Trophoblast cell (in vitro differentiated cells and primary cell): ENCODE measurements at regions not wholly inside any gene's neighbourhood (a gene's known extent, or its start where the extent isn't known, plus 50 kb on each side); places are given as distances from the start of the nearest gene placed in this dataset.

Source experiments
- DNase-seq, 2 donors: peaks; one replicate each; pipeline ENCODE4 v3.0.0-alpha.2; 2016
- H2AFZ ChIP-seq: 2 replicates; pipeline ENCODE4 v1.6.1; 2013; ENCODE audit warnings: low read length, moderate library complexity, mild to moderate bottlenecking; ENCODE audit not compliant: insufficient read depth, poor library complexity
- H2AK5ac ChIP-seq: 2 replicates; pipeline ENCODE4 v1.6.1; 2013; ENCODE audit warnings: mild to moderate bottlenecking, low read length
- H2BK120ac ChIP-seq: 2 replicates; pipeline ENCODE4 v1.6.1; 2013; ENCODE audit warnings: low read length, mild to moderate bottlenecking, moderate library complexity; ENCODE audit not compliant: insufficient read depth, poor library complexity
- H2BK12ac ChIP-seq: 2 replicates; pipeline ENCODE4 v1.6.1; 2013; ENCODE audit warnings: mild to moderate bottlenecking, low read length, moderate library complexity
- H2BK5ac ChIP-seq: 2 replicates; pipeline ENCODE4 v1.6.1; 2013; ENCODE audit warnings: low read length, low read depth, moderate library complexity, mild to moderate bottlenecking; ENCODE audit not compliant: poor library complexity
- H3K14ac ChIP-seq: 2 replicates; pipeline ENCODE4 v1.6.1; 2013; ENCODE audit warnings: mild to moderate bottlenecking, low read length
- H3K18ac ChIP-seq: 2 replicates; pipeline ENCODE4 v1.6.1; 2013; ENCODE audit warnings: mild to moderate bottlenecking, low read length
- H3K23ac ChIP-seq: 2 replicates; pipeline ENCODE4 v1.6.1; 2013; ENCODE audit warnings: low read length
- H3K27ac ChIP-seq: 2 replicates; pipeline ENCODE4 v1.5.1; 2013; ENCODE audit warnings: low read depth, mild to moderate bottlenecking, inconsistent platforms, low read length, moderate library complexity
- H3K27me3 ChIP-seq: 2 replicates; pipeline ENCODE4 v1.6.1; 2013; ENCODE audit warnings: inconsistent platforms, mild to moderate bottlenecking, low read length, moderate library complexity; ENCODE audit not compliant: insufficient read depth
- H3K36me3 ChIP-seq, 2 experiments: 1 replicate in 1 of 2; 2 replicates in 1 of 2; pipeline ENCODE4 v1.6.1; 2013; ENCODE audit warnings: low read length in 2 of 2, mild to moderate bottlenecking in 2 of 2, moderate library complexity in 1 of 2; ENCODE audit not compliant: insufficient read depth in 2 of 2, control insufficient read depth in 1 of 2
- H3K4ac ChIP-seq: 2 replicates; pipeline ENCODE4 v1.6.1; 2013; ENCODE audit warnings: low read depth, mild to moderate bottlenecking, low read length, moderate library complexity
- H3K4me1 ChIP-seq, 2 experiments: 1 replicate in 1 of 2; 2 replicates in 1 of 2; pipeline ENCODE4 v1.6.1; 2013; ENCODE audit warnings: low read length in 2 of 2, mild to moderate bottlenecking in 2 of 2, moderate library complexity in 1 of 2; ENCODE audit not compliant: insufficient read depth in 2 of 2, control insufficient read depth in 1 of 2
- H3K4me2 ChIP-seq: 2 replicates; pipeline ENCODE4 v1.6.1; 2013; ENCODE audit warnings: inconsistent platforms, mild to moderate bottlenecking, low read length, moderate library complexity
- H3K4me3 ChIP-seq: 2 replicates; pipeline ENCODE4 v1.5.1; 2013; ENCODE audit warnings: mild to moderate bottlenecking, low read depth, low read length, inconsistent platforms
- H3K79me1 ChIP-seq: one replicate; pipeline ENCODE4 v1.6.1; 2013; ENCODE audit warnings: low read length
- H3K79me2 ChIP-seq: 2 replicates; pipeline ENCODE4 v1.6.1; 2013; ENCODE audit warnings: low read length, mild to moderate bottlenecking; ENCODE audit not compliant: control insufficient read depth, insufficient read depth, poor library complexity
- H3K9ac ChIP-seq: 2 replicates; pipeline ENCODE4 v1.6.1; 2013; ENCODE audit warnings: mild to moderate bottlenecking, low read length
- H3K9me3 ChIP-seq: 2 replicates; pipeline ENCODE4 v1.6.1; 2013; ENCODE audit warnings: low read depth, mild to moderate bottlenecking, control low read depth, inconsistent platforms, low read length; ENCODE audit not compliant: insufficient read depth
- H4K12ac ChIP-seq: 2 replicates; pipeline ENCODE4 v1.6.1; 2013; ENCODE audit warnings: low read depth, mild to moderate bottlenecking, low read length, moderate library complexity
- H4K8ac ChIP-seq: 2 replicates; pipeline ENCODE4 v1.6.1; 2013; ENCODE audit warnings: low read depth, mild to moderate bottlenecking, low read length, moderate library complexity
- H4K91ac ChIP-seq: one replicate; pipeline ENCODE4 v1.6.1; 2013; ENCODE audit warnings: low read depth, mild to moderate bottlenecking, low read length, moderate library complexity
- WGBS: extraction: QIAGEN DNeasy Blood & Tissue Kit; methylation state at CpG from one replicate; pipeline ENCODE4 v1.1.7; 2013; ENCODE audit warnings: missing lambda C conversion rate; ENCODE audit not compliant: insufficient read length, insufficient coverage; ENCODE audit errors: extremely low coverage; 5-methylcytosine and 5-hydroxymethylcytosine counted together

GRCh38 chr9:87824886-87825285 lies 57.8 kb upstream of the SPATA31E1 start:
- H2BK120ac ChIP-seq, result no peak overlapping the region
- DNase-seq, result no peak
- no peak overlapping the region for H4K8ac ChIP-seq
- H3K4me3 ChIP-seq, result no peak overlapping the region
- H4K12ac ChIP-seq, result no peak overlapping the region
- H3K79me2 ChIP-seq, result no peaks in the 10 kb centered on the region
- no peak overlapping the region for H3K9ac ChIP-seq
- no peak overlapping the region for H3K27ac ChIP-seq
- H2BK5ac ChIP-seq, result no peak overlapping the region
- no peak overlapping the region for H3K23ac ChIP-seq
- H4K91ac ChIP-seq, result no peak overlapping the region
- no peaks in the 10 kb centered on the region for H3K27me3 ChIP-seq
- H3K4me1 ChIP-seq, result no peaks in the 10 kb centered on the region
- H3K79me1 ChIP-seq, result no peaks in the 10 kb centered on the region
- H3K9me3 ChIP-seq, result peaks cover 4% of the 10 kb centered on the region
- no peak overlapping the region for H2AFZ ChIP-seq
- H3K14ac ChIP-seq, result no peak overlapping the region
- H3K4ac ChIP-seq, result no peak overlapping the region
- no CpG with 5 or more reads among the region's 24 CpGs for WGBS
- H3K36me3 ChIP-seq, result no peaks in the 10 kb centered on the region
- H3K18ac ChIP-seq, result no peak overlapping the region
- H2AK5ac ChIP-seq, result no peak overlapping the region
- H3K4me2 ChIP-seq, result no peak overlapping the region
- H2BK12ac ChIP-seq, result no peak overlapping the region

GRCh38 chr9:87826331-87826730 lies 56.3 kb upstream of the SPATA31E1 start:
- Histone ChIP-seq H3K14ac (no peak overlapping the region), H3K9ac (no peak overlapping the region), H3K4me3 (no peak overlapping the region), H3K18ac (no peak overlapping the region), H3K4me1 (no peaks in the 10 kb centered on the region), H3K27ac (no peak overlapping the region), H2BK5ac (no peak overlapping the region), H2BK120ac (no peak overlapping the region), H4K91ac (no peak overlapping the region), H3K79me1 (no peaks in the 10 kb centered on the region), H4K12ac (no peak overlapping the region), H3K4me2 (no peak overlapping the region), H2AK5ac (no peak overlapping the region), H3K36me3 (no peaks in the 10 kb centered on the region), H3K79me2 (no peaks in the 10 kb centered on the region), H3K23ac (no peak overlapping the region), H2BK12ac (no peak overlapping the region), H3K27me3 (peaks cover 2% of the 10 kb centered on the region), H4K8ac (no peak overlapping the region), H3K4ac (no peak overlapping the region), H3K9me3 (peaks cover 4% of the 10 kb centered on the region), H2AFZ (no peak overlapping the region)
- no peak for DNase-seq

DNA sequence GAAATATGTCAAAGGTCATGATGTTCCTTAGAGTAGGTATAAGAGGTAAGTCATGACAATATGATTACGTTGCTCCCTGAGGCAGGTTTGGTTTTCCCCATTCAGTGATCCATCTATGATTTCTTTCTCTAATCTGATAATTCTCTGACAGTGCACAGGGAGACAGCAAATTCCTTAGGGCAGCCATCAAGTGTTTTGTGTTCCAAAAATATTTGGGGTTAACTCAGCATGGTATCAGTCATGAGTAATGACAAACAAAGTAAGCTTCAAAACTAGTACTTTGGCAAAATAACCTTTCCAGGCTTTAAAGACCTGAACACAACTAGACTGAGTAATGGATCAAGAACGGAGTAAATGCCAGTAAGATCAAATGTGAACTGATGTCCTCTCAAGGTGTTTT lies 55.3 kb upstream of the SPATA31E1 start:
- WGBS, result no CpG with 5 or more reads among the region's 2 CpGs
- Histone ChIP-seq H3K27me3 (peaks cover 2% of the 10 kb centered on the region), H3K23ac (no peak overlapping the region), H3K14ac (no peak overlapping the region), H3K36me3 (no peaks in the 10 kb centered on the region), H2BK12ac (no peak overlapping the region), H3K79me1 (no peaks in the 10 kb centered on the region), H2AK5ac (no peak overlapping the region), H3K18ac (no peak overlapping the region), H2BK5ac (no peak overlapping the region), H2BK120ac (no peak overlapping the region), H3K9ac (no peak overlapping the region), H2AFZ (no peak overlapping the region), H3K4me1 (no peaks in the 10 kb centered on the region), H3K4me2 (no peak overlapping the region), H4K8ac (no peak overlapping the region), H3K27ac (no peak overlapping the region), H3K4ac (no peak overlapping the region), H3K79me2 (no peaks in the 10 kb centered on the region), H3K9me3 (peaks cover 4% of the 10 kb centered on the region), H3K4me3 (no peak overlapping the region), H4K91ac (no peak overlapping the region), H4K12ac (no peak overlapping the region)
- no peak for DNase-seq

GRCh38 chr9:87829756-87830155 lies 52.9 kb upstream of the SPATA31E1 start:
- H3K18ac ChIP-seq, result no peak overlapping the region
- H3K4ac ChIP-seq, result no peak overlapping the region
- no peak overlapping the region for H2AFZ ChIP-seq
- no peak overlapping the region for H3K4me3 ChIP-seq
- no peaks in the 10 kb centered on the region for H3K4me1 ChIP-seq
- DNase-seq, result peak in 1 of 2 donors; percentile 66
- H4K8ac ChIP-seq, result no peak overlapping the region
- no peak overlapping the region for H2BK5ac ChIP-seq
- H3K14ac ChIP-seq, result no peak overlapping the region
- H3K27ac ChIP-seq, result no peak overlapping the region
- no peak overlapping the region for H4K91ac ChIP-seq
- H3K79me2 ChIP-seq, result no peaks in the 10 kb centered on the region
- H3K36me3 ChIP-seq, result no peaks in the 10 kb centered on the region
- peaks cover 4% of the 10 kb centered on the region for H3K9me3 ChIP-seq
- no peaks in the 10 kb centered on the region for H3K79me1 ChIP-seq
- peaks cover 2% of the 10 kb centered on the region for H3K27me3 ChIP-seq
- no peak overlapping the region for H3K4me2 ChIP-seq
- H2BK120ac ChIP-seq, result no peak overlapping the region
- no peak overlapping the region for H2BK12ac ChIP-seq
- H2AK5ac ChIP-seq, result no peak overlapping the region
- H3K23ac ChIP-seq, result no peak overlapping the region
- H3K9ac ChIP-seq, result no peak overlapping the region
- WGBS, result no CpG with 5 or more reads among the region's 1 CpG
- no peak overlapping the region for H4K12ac ChIP-seq
